IPS-18a (cell line): ENCODE measurements at regions not wholly inside any gene's neighbourhood (a gene's known extent, or its start where the extent isn't known, plus 50 kb on each side); places are given as distances from the start of the nearest gene placed in this dataset.
"Not testable (repeated sequence)": the region's sequence is repeated elsewhere in the genome, so short reads cannot be mapped to it uniquely, and the experiment has no call there.

ENCODE experiments used
- H3K27ac ChIP-seq: one replicate; pipeline ENCODE4 v1.5.1; 2013; ENCODE audit warnings: low read length
- H3K27me3 ChIP-seq: one replicate; pipeline ENCODE4 v1.6.1; 2013; ENCODE audit warnings: mild to moderate bottlenecking, low read length; ENCODE audit not compliant: control insufficient read depth, insufficient read depth
- H3K36me3 ChIP-seq: one replicate; pipeline ENCODE4 v1.6.1; 2013; ENCODE audit warnings: low read depth, low read length; ENCODE audit not compliant: control insufficient read depth
- H3K4me1 ChIP-seq: one replicate; pipeline ENCODE4 v1.6.1; 2013; ENCODE audit warnings: low read depth, low read length; ENCODE audit not compliant: control insufficient read depth
- H3K4me3 ChIP-seq: one replicate; pipeline ENCODE4 v1.5.1; 2013; ENCODE audit warnings: low read length
- H3K9ac ChIP-seq: one replicate; pipeline ENCODE4 v1.6.1; 2013; ENCODE audit warnings: mild to moderate bottlenecking, low read length, moderate library complexity
- H3K9me3 ChIP-seq: one replicate; pipeline ENCODE4 v1.6.1; 2013; ENCODE audit warnings: low read depth, low read length; ENCODE audit not compliant: control insufficient read depth

GRCh38 chr20:54843431-54843830, 368.0 kb downstream of the DOK5 start:
- H3K4me1 ChIP-seq, result peaks cover 5% of the 10 kb centered on the region
- no peak overlapping the region for H3K9ac ChIP-seq
- no peak overlapping the region for H3K27ac ChIP-seq
- H3K9me3 ChIP-seq, result no peaks in the 10 kb centered on the region
- no peaks in the 10 kb centered on the region for H3K36me3 ChIP-seq
- no peaks in the 10 kb centered on the region for H3K27me3 ChIP-seq
- no peak overlapping the region for H3K4me3 ChIP-seq

- Histone ChIP-seq H3K4me1 (peaks cover 5% of the 10 kb centered on the region), H3K9ac (no peak overlapping the region), H3K27me3 (no peaks in the 10 kb centered on the region), H3K9me3 (no peaks in the 10 kb centered on the region), H3K27ac (no peak overlapping the region), H3K36me3 (no peaks in the 10 kb centered on the region), H3K4me3 (no peak overlapping the region)
These were observed 363.8 kb downstream of the DOK5 start for GRCh38 chr20:54839224-54839623.

GRCh38 chr20:54837226-54837625, 361.8 kb downstream of the DOK5 start:
- Histone ChIP-seq H3K27me3 (no peaks in the 10 kb centered on the region), H3K4me3 (no peak overlapping the region), H3K9me3 (no peaks in the 10 kb centered on the region), H3K27ac (no peak overlapping the region), H3K4me1 (no peaks in the 10 kb centered on the region), H3K36me3 (no peaks in the 10 kb centered on the region), H3K9ac (no peak overlapping the region)

GRCh38 chr20:54822386-54822785, 347.0 kb downstream of the DOK5 start:
- Histone ChIP-seq H3K9ac (no peak overlapping the region), H3K4me3 (no peak overlapping the region), H3K4me1 (peaks cover 3% of the 10 kb centered on the region), H3K36me3 (no peaks in the 10 kb centered on the region), H3K27me3 (no peaks in the 10 kb centered on the region), H3K9me3 (no peaks in the 10 kb centered on the region), H3K27ac (no peak overlapping the region)

- no peak overlapping the region for H3K27ac ChIP-seq
- peaks cover 3% of the 10 kb centered on the region for H3K4me1 ChIP-seq
- H3K4me3 ChIP-seq, result no peak overlapping the region
- H3K9ac ChIP-seq, result no peak overlapping the region
- H3K27me3 ChIP-seq, result no peaks in the 10 kb centered on the region
- H3K9me3 ChIP-seq, result no peaks in the 10 kb centered on the region
- H3K36me3 ChIP-seq, result no peaks in the 10 kb centered on the region
These were observed 345.0 kb downstream of the DOK5 start for GRCh38 chr20:54820392-54820791.

GRCh38 chr20:54806462-54806861, 331.1 kb downstream of the DOK5 start:
- Histone ChIP-seq H3K4me3 (no peak overlapping the region), H3K36me3 (no peaks in the 10 kb centered on the region), H3K9ac (no peak overlapping the region), H3K27me3 (no peaks in the 10 kb centered on the region), H3K9me3 (no peaks in the 10 kb centered on the region), H3K4me1 (no peaks in the 10 kb centered on the region), H3K27ac (no peak overlapping the region)

- Histone ChIP-seq H3K4me3 (no peak overlapping the region), H3K9me3 (no peaks in the 10 kb centered on the region), H3K9ac (no peak overlapping the region), H3K36me3 (no peaks in the 10 kb centered on the region), H3K27ac (no peak overlapping the region), H3K27me3 (no peaks in the 10 kb centered on the region), H3K4me1 (no peaks in the 10 kb centered on the region)
These were observed 319.5 kb downstream of the DOK5 start for GRCh38 chr20:54794874-54795273.

GRCh38 chr20:54794110-54794509, 318.7 kb downstream of the DOK5 start:
- no peaks in the 10 kb centered on the region for H3K4me1 ChIP-seq
- H3K4me3 ChIP-seq, result no peak overlapping the region
- no peaks in the 10 kb centered on the region for H3K36me3 ChIP-seq

GRCh38 chr20:54793291-54793992, 318.0 kb downstream of the DOK5 start:
- no peak overlapping the region for H3K4me3 ChIP-seq
- H3K27me3 ChIP-seq, result no peaks in the 10 kb centered on the region
- H3K36me3 ChIP-seq, result no peaks in the 10 kb centered on the region
- no peak overlapping the region for H3K9ac ChIP-seq
- no peaks in the 10 kb centered on the region for H3K4me1 ChIP-seq
- H3K27ac ChIP-seq, result no peak overlapping the region
- no peaks in the 10 kb centered on the region for H3K9me3 ChIP-seq

More at GRCh38 chr20:54794110-54794509, 318.7 kb downstream of the DOK5 start:
- no peaks in the 10 kb centered on the region for H3K9me3 ChIP-seq
- H3K27ac ChIP-seq, result no peak overlapping the region
- H3K9ac ChIP-seq, result no peak overlapping the region
- no peaks in the 10 kb centered on the region for H3K27me3 ChIP-seq

- H3K27me3 ChIP-seq, result no peaks in the 10 kb centered on the region
- H3K4me1 ChIP-seq, result no peaks in the 10 kb centered on the region
- H3K4me3 ChIP-seq, result no peak overlapping the region
- H3K9me3 ChIP-seq, result no peaks in the 10 kb centered on the region
- no peaks in the 10 kb centered on the region for H3K36me3 ChIP-seq
- H3K27ac ChIP-seq, result no peak overlapping the region
- no peak overlapping the region for H3K9ac ChIP-seq
These were observed 317.3 kb downstream of the DOK5 start for GRCh38 chr20:54792688-54793087.

GRCh38 chr20:54788260-54788659, 312.9 kb downstream of the DOK5 start:
- H3K9me3 ChIP-seq, H3K36me3 ChIP-seq, H3K27me3 ChIP-seq, H3K9ac ChIP-seq, H3K4me3 ChIP-seq, H3K4me1 ChIP-seq, H3K27ac ChIP-seq: not testable (repeated sequence)

- H3K9me3 ChIP-seq, H3K36me3 ChIP-seq, H3K9ac ChIP-seq, H3K27ac ChIP-seq, H3K4me1 ChIP-seq, H3K27me3 ChIP-seq, H3K4me3 ChIP-seq: not testable (repeated sequence)
These were observed 307.4 kb downstream of the DOK5 start for GRCh38 chr20:54782758-54783157.
